ENCODE measurements at regions not wholly inside any gene's neighbourhood (a gene's known extent, or its start where the extent isn't known, plus 50 kb on each side); places are given as distances from the start of the nearest gene placed in this dataset.
A peak's percentile ranks its signal among the peaks of the same experiment; 100 is the strongest.

DNA sequence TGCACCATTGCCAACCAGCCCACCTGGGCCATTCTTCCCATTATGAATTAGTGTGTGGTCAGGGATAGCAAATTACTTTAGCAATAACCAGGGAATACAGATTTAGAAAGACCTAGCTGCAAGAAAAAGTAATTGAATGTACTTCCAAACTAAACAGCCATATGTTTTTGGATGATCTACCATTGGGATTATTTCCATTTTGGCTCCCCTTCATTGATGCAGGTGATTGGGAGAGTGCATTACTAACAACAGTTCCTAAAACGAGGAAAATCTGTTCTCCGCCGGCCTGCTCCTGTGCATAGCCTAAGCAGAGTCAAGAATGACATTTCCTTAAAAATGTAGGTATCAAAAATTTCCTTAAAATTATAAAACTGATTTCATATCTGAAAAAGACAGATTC, 58.5 kb downstream of the MAIP1 start:
- peak; percentile 38 for DNase-seq

DNA sequence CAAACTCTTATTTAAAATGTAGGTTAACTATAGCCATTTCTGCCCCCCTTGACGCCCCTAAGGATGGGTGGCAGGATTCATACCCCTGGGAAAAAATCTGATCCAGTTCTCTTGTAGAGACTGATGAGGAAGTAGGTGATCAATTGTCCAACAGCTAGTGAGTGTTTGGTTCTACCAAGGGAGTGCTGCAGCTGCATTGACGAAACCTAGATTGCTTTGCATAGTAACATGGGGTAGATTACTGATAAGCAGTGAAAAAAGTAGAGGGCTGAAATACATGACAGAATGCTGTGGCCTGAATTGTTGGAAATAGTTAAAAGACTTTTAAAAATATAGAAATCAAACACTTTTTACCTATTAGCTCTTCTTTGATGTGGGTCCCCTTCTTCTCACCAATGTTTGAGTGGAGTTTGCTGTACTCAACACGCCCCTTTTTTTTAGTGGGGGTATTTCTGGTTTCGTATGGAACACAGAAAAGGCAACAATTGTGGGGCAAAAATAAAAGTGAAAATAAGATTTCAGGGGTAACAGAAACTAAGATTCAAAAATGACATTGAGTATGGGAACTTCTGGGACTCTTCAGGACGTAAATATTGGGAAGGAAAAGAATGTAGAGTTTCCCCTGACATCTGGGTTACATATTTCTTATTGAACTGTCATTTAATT, 66.2 kb downstream of the MAIP1 start:
- DNase-seq: no peak

DNA sequence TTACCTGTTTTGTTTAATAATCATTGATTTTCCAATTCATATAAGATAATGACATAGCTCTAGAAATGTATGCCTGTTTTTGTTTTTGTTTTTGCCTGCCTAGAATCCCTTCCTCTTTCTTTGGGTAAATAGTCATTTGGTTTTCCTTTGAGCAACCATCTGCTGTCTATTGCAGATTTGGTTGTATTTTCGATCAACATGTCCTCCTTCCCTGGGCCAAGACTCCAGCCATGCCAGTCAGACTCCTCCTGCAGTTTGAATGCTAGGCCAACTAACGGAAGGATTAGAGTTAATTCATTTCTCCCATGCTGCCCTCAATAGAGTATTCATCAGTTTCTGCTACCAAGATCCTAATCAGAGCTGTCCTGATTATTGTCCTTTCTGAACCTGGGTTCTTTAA, 67.1 kb downstream of the MAIP1 start:
- DNase-seq: no peak

DNA sequence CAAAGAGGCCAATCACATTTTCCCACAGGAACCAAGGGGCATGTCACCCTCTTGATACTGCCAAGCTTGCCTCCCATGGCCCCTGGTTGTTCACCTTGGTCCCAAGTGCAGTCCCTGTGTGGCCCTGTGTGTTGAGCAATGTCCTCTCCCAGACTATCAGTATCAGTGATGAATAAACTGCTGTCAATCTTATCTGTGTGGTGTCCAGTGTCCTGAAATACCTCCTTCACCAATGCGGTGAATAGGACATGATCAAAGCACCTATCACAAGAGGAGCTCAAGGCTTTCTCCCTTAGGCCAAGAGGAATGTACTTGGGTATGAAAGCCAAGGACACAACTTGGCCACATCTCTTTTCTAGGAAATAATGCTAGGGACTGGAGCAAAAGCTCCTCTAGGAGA, 68.2 kb downstream of the MAIP1 start:
- no peak for DNase-seq

DNA sequence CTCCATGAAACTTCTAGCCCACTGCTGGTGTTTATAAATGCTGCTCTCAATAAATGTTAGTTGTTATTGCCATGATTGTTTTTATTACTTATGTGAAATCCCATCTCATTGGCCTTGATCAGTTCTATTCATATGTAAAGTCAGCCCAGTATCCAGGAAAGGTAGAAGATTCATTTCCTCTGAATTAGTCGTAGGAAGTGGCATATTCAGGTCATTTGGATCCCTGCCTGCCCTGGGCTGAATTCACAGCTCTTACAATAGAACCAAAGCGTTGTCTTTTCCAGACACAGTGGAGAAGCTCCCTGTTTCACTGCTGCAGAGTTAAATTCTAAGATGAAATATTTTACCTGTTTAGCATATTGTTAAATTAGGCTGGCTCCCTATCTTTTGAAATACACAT, 70.3 kb downstream of the MAIP1 start:
- no peak for DNase-seq

DNA sequence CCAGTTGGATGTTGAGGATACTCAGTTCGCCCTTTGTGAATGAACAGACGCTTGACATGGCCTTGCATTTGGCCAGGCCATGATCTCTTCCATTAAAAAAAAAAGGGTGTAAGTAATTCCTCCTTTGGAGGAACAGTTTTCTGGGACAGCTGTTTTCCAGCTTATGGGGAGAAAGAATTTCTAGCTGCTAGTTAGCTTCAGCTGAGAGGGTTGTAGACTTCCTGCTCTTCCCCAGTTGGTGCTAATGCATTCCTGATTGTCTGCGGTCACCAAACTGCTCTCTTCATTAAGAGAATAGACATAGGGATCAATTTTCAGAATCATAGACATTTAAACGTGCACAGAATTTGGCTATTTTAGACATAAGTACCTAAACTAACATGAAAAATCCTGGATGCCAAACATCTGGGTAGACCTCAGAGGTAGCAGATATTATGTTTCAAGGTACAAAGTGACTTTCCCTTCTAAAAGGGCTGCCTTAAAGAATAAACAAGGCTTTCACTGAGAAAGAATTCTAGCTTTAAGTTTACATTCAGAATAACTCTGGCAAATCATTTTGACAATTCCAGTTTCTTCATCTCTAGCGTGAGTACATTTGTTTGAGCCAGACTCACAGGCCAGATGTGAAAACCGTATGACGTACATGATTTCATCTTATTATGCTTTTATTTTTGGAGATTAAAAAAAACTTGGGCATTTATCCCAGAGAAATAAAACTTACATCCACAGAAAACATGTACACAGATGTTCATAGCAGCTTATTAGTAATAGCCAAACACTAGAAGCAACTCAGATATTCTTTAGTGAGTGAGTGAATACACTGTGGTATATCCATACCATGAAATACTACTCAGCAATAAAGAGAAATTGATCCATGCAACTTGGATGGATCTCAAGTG, 71.2 kb downstream of the MAIP1 start:
- DNase-seq: peak; percentile 83

DNA sequence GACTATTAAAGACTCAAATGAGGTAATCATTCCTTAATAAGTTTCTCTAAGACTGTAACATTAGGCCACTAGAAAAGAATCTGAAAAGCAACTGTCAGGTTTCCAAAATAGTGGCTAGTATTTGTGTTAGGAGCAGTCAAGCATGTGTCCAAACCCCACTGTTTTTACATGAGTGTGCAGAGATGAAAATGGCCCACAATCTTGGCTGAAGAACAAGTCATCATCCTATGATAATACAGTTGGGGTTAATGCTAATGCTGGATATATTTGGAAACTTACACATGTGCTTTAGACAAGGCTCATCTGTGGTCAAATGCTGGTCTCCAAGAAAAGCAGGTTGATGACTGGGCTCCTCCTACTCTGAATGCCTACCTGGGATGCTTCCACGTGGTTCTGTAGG, 73.6 kb downstream of the MAIP1 start:
- DNase-seq: no peak

DNA sequence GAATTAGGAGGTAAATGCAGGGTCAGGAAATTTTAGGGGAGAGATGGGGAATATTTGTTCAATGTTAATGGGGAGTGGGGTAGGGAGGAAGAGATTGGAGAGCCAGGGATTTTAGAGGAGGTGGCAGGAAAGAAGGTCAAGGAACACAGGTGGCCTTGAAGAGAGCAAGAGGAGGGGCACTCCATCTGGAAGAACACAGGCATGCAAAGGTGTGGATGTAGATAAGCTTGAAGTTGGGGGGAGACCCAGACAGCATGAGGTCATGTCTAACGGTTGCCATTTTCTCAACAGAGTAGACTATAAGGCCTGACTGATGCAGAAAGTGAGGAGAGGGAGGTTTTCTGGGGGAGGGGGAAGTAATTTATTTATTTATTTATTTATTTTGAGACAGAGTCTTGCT, 77.5 kb downstream of the MAIP1 start:
- no peak for DNase-seq

DNA sequence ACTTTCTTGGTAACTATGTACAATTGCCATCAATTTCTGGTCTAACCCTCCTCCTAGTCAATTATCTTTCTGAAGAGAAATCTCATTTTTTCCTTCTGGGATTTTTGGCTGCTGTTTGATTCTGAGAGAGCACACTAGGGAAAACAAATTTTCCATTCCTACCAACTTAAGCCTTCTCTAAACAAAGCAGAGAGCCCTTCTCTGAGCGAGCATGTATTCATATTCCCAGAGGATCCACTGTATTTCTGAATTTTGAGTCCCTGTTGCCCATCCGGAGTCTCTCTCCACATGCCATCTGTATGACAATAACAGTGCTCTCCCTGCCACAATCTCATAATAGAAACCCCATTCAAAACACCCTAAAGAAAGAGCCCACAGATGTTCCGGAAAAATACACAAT, 78.5 kb downstream of the MAIP1 start:
- DNase-seq: no peak

DNA sequence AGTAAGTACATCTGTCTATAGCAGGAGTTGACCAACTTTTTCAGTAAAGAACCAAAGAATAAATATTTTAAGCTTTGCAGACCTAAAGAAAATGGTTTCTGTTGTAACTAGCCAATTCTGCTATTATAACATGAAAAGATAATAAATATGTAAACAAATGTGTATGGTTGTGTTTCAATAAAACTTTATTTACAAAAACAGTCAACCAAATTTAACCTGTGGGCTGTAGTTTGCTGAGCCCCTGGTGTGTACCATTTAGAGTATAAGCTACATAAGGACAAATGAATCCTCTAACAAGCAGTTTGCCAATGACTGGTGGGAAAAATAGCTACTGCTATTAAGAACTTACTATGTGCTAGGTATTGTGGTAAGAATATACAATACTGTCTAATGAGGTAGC, 79.4 kb downstream of the MAIP1 start:
- DNase-seq: no peak

DNA sequence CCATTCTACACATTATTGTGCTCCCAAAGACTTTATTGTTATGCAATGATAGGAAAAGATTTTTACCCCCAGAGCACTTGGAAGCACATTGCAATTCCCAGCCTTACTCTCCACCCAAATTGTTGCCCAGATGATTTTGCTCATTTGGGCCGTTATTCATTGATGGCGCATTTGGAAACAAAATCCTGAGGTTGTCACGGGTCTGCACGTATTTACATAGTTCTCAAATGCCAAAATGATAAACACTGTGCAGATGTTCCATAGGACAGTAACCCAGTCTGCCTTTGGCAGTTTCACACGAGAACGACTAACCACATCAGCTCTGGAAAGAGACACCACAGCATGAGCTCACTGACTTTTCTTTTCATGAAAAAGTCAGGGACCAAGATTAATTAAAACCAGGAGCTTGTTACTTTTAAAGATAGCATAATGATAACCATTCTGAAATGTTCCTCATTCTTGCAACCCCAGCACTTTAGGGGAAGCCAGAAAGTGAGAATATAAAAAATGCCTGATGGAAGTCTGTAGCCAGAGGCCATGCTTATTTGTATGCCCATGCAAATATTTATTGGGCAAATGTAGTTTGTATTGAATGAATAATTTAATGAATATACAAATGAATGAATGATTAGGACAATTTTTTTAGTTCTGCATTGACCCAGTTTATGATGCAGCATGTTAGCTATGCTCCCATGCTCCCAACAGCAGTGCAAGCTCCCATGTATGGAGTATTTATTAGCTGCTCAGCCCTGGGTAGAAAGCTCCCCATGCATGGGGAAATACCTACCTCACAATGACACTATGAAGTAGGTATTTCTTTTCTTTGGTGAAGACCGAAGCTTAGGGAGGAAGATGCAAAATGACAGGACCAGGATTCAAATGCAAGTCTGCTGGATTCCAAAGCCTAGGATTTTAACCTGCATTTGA, 84.6 kb downstream of the MAIP1 start:
- DNase-seq: peak; percentile 45

DNA sequence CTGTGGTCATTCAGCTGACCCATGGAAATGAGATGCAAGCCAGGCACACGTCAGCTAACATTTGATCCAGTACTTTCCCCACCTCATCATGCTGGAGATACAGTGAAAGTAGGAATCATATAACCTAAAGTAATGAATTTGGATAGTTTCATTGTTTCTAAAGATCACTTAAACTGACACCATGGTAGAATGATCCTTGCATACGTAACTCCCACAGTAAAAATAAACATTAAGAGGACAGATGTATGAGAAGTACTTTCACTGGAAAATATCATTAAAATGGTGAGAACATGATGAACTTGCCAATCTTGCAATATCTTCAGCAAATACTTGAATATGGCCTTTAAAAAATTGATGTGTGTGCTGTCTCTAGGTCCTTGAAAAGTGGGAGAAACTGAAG, 85.4 kb downstream of the MAIP1 start:
- DNase-seq: no peak

DNA sequence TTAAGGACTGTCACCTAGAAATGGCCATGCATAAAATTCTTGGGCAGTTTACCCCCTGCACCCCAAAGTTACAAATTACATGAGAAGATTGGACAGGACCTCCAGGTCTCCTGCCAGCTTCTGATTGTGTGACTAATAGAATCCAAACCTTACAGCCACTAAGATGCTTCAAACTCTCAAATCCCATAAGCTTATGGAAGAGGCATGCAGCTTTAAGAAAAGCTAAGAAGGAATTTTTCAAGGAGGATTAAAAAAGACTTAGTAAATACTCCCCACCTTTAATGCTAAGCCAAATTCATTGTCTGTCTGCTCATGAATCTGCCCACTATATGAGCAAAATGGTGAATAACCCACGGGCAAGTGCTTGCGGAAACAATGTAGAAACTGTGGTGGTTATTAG, 86.3 kb downstream of the MAIP1 start:
- DNase-seq: no peak

DNA sequence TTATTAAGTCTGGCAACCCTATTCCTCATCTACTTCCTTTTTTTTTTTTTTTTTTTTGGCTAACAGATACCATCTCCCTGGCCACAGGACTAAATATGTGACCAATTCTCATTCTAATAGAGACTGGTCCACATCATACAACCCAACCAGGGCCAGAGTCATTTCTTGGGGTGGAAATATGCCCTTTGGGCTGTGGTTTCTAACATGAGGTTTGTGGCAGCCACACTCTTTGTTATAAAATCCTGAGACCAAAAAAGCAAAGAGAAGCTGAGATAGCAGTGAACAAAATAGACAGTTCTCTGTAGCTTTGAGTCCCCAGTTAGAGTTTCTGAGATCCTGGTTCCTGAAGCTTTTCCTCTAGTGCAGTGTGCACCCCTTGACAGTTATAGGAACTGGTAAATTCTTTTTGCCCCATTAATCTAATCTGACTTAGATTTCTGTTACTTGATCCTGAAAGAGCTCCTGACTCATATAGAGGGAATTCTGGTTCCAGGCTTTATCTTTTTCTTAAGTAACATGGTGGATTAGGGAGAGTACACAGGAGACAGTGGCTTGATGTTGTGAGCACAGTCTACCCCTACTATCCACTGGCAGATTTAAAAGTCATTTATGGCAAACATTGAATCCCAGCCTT, 86.8 kb downstream of the MAIP1 start:
- DNase-seq: no peak

DNA sequence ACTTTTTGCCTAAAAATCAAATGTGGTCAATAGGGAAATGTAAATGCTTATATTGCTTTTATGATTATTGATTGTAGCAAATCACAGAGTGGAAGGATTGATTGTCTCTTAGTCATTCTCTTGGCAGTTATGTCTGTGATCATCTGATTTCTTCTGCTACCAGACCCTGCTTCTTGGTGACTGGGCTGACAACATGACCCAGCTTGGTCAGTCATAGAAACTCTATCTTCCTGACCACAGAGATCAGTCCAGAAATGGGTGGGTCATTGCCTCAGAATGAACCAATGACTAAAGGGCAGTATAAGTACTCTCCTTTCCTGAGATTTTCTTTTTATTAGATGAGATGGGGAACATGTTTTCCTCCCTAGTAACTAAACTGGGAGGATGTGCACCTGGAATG, 87.6 kb downstream of the MAIP1 start:
- DNase-seq: no peak

DNA sequence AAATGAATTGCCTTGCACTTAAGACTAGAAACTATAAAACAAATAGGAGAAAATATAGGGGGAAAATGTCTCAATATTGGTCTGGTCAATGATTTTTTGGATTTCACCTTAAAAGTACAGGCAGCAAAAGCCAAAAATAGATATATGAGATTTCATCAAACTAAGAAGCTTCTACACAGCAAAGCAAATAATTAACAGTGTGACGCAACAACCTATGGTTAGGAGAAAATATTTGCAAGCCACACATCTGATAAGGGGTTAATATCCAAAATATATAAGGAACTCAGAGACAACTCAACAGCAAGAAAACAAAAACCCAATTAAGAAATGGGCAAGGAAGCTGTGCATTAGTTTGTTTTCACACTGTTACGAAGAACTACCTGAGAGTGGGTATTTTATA, 89.1 kb downstream of the MAIP1 start:
- DNase-seq: no peak

DNA sequence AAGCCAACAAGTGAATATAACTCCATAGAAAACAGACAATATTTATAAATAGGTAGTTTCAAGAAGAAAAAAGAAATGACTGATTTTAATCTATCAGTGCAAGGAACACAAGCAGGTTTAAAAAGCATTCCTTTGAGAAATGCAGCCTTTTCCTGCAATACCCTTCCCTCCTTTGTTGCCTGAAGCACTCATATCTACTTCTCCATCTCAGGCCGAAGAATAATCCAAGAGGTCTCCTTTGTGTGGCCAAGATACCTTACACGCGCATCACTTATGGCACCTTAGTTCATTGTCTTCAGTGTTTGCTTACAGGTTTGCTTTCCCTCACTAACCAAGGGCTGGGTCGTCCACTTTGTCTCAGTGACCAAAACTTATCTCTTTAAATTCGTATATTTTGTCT, 93.0 kb downstream of the MAIP1 start:
- no peak for DNase-seq

DNA sequence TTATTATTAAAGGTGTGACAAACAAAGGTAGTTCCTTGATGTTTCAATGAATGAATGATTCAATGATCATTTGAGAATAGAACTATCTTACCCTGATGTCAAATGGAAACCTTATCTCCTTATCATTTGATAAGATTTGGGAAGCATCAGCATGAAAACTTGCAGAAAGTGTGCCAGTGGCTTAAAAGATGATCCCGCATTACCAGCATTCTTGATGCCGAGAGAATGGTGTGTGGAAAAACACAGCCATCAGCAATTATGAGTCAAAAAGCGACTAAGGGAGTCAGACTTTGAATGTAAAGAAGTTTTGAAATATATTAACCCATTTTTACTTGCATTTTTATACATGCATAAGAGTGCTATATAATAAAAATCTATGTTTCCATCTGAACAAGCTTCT, 93.7 kb downstream of the MAIP1 start:
- DNase-seq: no peak

DNA sequence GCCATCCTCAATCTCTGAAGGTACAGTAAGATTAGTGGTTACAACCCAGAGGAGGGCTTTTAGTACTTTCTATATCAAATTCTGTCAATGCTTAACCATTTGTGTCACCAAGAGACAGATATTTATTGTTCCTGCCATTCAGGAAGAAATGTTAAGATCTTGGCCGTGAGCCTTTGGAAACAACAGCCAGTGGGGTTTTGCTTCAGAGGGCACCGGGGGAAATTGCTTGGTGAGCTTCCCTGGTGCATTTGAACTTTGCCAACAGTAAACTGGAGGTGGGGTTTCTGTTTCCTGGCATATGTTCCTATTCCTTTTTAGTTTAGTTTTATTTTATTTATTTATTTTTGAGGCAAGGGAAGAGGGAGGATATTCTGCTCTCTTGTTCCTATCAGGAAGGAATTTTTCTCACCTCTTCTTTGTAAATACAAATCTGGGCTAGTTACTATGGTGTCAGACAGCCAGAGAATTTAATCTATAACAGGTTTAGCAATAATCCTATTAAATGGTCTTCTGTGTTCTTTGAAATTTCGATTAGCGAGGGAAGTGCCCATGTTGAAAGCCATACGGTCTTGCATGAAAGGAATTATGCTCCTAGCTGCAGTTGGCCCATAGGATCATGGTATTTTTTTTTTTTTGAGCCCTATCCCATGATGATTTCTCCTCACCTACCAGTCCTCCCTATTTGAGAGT, 95.7 kb downstream of the MAIP1 start:
- no peak for DNase-seq

DNA sequence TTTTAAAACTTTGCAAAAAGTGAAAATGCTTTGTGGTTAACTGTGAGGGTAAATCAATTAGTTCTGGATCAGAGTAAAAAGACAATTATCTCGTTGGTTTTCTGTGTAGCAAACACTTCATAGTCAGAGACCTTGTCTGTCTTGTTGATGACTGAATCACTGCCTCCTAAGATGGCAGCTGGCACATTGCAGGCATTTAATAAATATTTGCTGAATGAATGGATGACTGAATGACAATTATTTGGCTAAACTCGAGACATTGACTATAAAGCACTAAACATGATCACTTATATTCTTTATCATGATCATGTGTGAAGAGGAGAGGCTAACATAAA, 96.2 kb downstream of the MAIP1 start:
- no peak for DNase-seq

DNA sequence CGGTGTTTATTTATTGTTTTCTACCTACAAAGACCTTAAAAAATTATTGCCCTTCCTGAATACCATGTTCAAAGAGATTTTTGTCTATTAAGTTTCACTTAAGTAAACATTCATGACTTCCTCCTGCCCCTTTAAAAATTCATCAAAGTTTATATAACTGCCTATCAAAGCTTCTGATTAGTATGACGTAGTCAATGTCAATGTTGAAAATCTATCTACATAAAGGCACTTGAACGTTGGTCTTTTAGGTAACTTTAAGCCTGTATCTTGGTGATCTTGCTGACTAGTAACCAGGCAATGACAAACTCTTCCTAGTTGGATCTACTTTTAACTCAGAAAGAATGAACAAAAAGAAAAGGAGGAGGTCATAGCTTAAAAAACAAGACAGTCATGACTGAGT, 97.2 kb downstream of the MAIP1 start:
- DNase-seq: no peak

All from muscle of arm (tissue), 1 donor.